ENCODE measurements at regions not wholly inside any gene's neighbourhood (a gene's known extent, or its start where the extent isn't known, plus 50 kb on each side); places are given as distances from the start of the nearest gene placed in this dataset.
"Not testable (repeated sequence)": the region's sequence is repeated elsewhere in the genome, so short reads cannot be mapped to it uniquely, and the experiment has no call there.

- Mint-ChIP-seq H3K9me3 (no peaks in the 10 kb centered on the region), H3K4me3 (no peak overlapping the region), H3K4me1 (ENCODE audit: low read depth) (no peaks in the 10 kb centered on the region), H3K36me3 (ENCODE audit: low read depth) (no peaks in the 10 kb centered on the region), H3K27ac (no peak overlapping the region), H3K27me3 (no peaks in the 10 kb centered on the region)
- intact Hi-C loops (cut with micrococcal nuclease), result no loop called here
Observed at GRCh38 chr18:52237551-52237950, 102.4 kb upstream of the DCC start.

- intact Hi-C loops (cut with micrococcal nuclease), result no loop called here
- Mint-ChIP-seq H3K9me3 (peaks cover 12% of the 10 kb centered on the region), H3K4me1 (ENCODE audit: low read depth) (no peaks in the 10 kb centered on the region), H3K27me3 (no peaks in the 10 kb centered on the region), H3K4me3 (no peak overlapping the region), H3K36me3 (ENCODE audit: low read depth) (no peaks in the 10 kb centered on the region), H3K27ac (no peak overlapping the region)
Observed at GRCh38 chr18:52242711-52243110, 97.3 kb upstream of the DCC start.

- H3K36me3 Mint-ChIP-seq (ENCODE audit: low read depth), result no peaks in the 10 kb centered on the region
- H3K4me3 Mint-ChIP-seq, result no peak overlapping the region
- peaks cover 17% of the 10 kb centered on the region for H3K9me3 Mint-ChIP-seq
- intact Hi-C loops (cut with micrococcal nuclease), result no loop called here
- no peaks in the 10 kb centered on the region for H3K27me3 Mint-ChIP-seq
- H3K4me1 Mint-ChIP-seq (ENCODE audit: low read depth), result no peaks in the 10 kb centered on the region
- H3K27ac Mint-ChIP-seq, result no peak overlapping the region
Observed at GRCh38 chr18:52244658-52245057, 95.3 kb upstream of the DCC start.

- no peaks in the 10 kb centered on the region for H3K27me3 Mint-ChIP-seq
- no peak overlapping the region for H3K27ac Mint-ChIP-seq
- H3K9me3 Mint-ChIP-seq, result no peaks in the 10 kb centered on the region
- no peak overlapping the region for H3K4me3 Mint-ChIP-seq
- intact Hi-C loops (cut with micrococcal nuclease), result no loop called here
- no peaks in the 10 kb centered on the region for H3K36me3 Mint-ChIP-seq (ENCODE audit: low read depth)
- H3K4me1 Mint-ChIP-seq (ENCODE audit: low read depth), result no peaks in the 10 kb centered on the region
Observed at GRCh38 chr18:52254367-52254766, 85.6 kb upstream of the DCC start.

- H3K27ac Mint-ChIP-seq; intact Hi-C loops (cut with micrococcal nuclease); H3K4me1 Mint-ChIP-seq (ENCODE audit: low read depth); H3K27me3 Mint-ChIP-seq; H3K36me3 Mint-ChIP-seq (ENCODE audit: low read depth); H3K4me3 Mint-ChIP-seq; H3K9me3 Mint-ChIP-seq: not testable (repeated sequence)
Observed at GRCh38 chr18:52257417-52257816, 82.6 kb upstream of the DCC start.

GRCh38 chr18:52275817-52276216 lies 64.2 kb upstream of the DCC start:
- intact Hi-C loops (cut with micrococcal nuclease), result no loop called here
- no peaks in the 10 kb centered on the region for H3K4me1 Mint-ChIP-seq (ENCODE audit: low read depth)
- no peak overlapping the region for H3K27ac Mint-ChIP-seq
- no peaks in the 10 kb centered on the region for H3K9me3 Mint-ChIP-seq
- H3K36me3 Mint-ChIP-seq (ENCODE audit: low read depth), result no peaks in the 10 kb centered on the region
- H3K27me3 Mint-ChIP-seq, result no peaks in the 10 kb centered on the region
- H3K4me3 Mint-ChIP-seq, result no peak overlapping the region

GRCh38 chr18:52277785-52278184 lies 62.2 kb upstream of the DCC start:
- Mint-ChIP-seq H3K4me1 (ENCODE audit: low read depth) (no peaks in the 10 kb centered on the region), H3K27ac (no peak overlapping the region), H3K36me3 (ENCODE audit: low read depth) (no peaks in the 10 kb centered on the region), H3K9me3 (no peaks in the 10 kb centered on the region), H3K4me3 (no peak overlapping the region), H3K27me3 (no peaks in the 10 kb centered on the region)
- intact Hi-C loops (cut with micrococcal nuclease), result no loop called here

- Mint-ChIP-seq H3K27me3 (no peaks in the 10 kb centered on the region), H3K9me3 (no peaks in the 10 kb centered on the region), H3K36me3 (ENCODE audit: low read depth) (no peaks in the 10 kb centered on the region), H3K27ac (no peak overlapping the region), H3K4me1 (ENCODE audit: low read depth) (no peaks in the 10 kb centered on the region), H3K4me3 (no peak overlapping the region)
- intact Hi-C loops (cut with micrococcal nuclease), result no loop called here
Observed at GRCh38 chr18:52278191-52278590, 61.8 kb upstream of the DCC start.

- no peak overlapping the region for H3K4me3 Mint-ChIP-seq
- H3K27ac Mint-ChIP-seq, result no peak overlapping the region
- intact Hi-C loops (cut with micrococcal nuclease), result no loop called here
- H3K4me1 Mint-ChIP-seq (ENCODE audit: low read depth), result no peaks in the 10 kb centered on the region
- no peaks in the 10 kb centered on the region for H3K36me3 Mint-ChIP-seq (ENCODE audit: low read depth)
- no peaks in the 10 kb centered on the region for H3K9me3 Mint-ChIP-seq
- no peaks in the 10 kb centered on the region for H3K27me3 Mint-ChIP-seq
Observed at GRCh38 chr18:52280702-52281101, 59.3 kb upstream of the DCC start.

- H3K4me1 Mint-ChIP-seq (ENCODE audit: low read depth), result no peaks in the 10 kb centered on the region
Observed at GRCh38 chr18:52283927-52284326, 56.1 kb upstream of the DCC start.

GRCh38 chr18:52286675-52287074 lies 53.3 kb upstream of the DCC start:
- Mint-ChIP-seq H3K9me3 (no peaks in the 10 kb centered on the region), H3K27me3 (no peaks in the 10 kb centered on the region), H3K36me3 (ENCODE audit: low read depth) (no peaks in the 10 kb centered on the region), H3K4me3 (no peak overlapping the region), H3K27ac (no peak overlapping the region), H3K4me1 (ENCODE audit: low read depth) (no peaks in the 10 kb centered on the region)
- intact Hi-C loops (cut with micrococcal nuclease), result loop anchor here (5.0 kb wide), 1 partner anchor 1174 kb away; no protein-coding TSS in a partner anchor

More at GRCh38 chr18:52283927-52284326, 56.1 kb upstream of the DCC start:
- H3K36me3 Mint-ChIP-seq (ENCODE audit: low read depth), result no peaks in the 10 kb centered on the region
- H3K9me3 Mint-ChIP-seq, result no peaks in the 10 kb centered on the region
- intact Hi-C loops (cut with micrococcal nuclease), result no loop called here
- H3K4me3 Mint-ChIP-seq, result no peak overlapping the region
- no peaks in the 10 kb centered on the region for H3K27me3 Mint-ChIP-seq
- no peak overlapping the region for H3K27ac Mint-ChIP-seq

GRCh38 chr18:52287151-52287550 lies 52.8 kb upstream of the DCC start:
- H3K4me3 Mint-ChIP-seq, result no peak overlapping the region
- no peak overlapping the region for H3K27ac Mint-ChIP-seq
- H3K36me3 Mint-ChIP-seq (ENCODE audit: low read depth), result no peaks in the 10 kb centered on the region
- H3K27me3 Mint-ChIP-seq, result no peaks in the 10 kb centered on the region
- H3K9me3 Mint-ChIP-seq, result no peaks in the 10 kb centered on the region
- intact Hi-C loops (cut with micrococcal nuclease), result loop anchor here (5.0 kb wide), 1 partner anchor 1175 kb away; no protein-coding TSS in a partner anchor
- H3K4me1 Mint-ChIP-seq (ENCODE audit: low read depth), result no peaks in the 10 kb centered on the region

GRCh38 chr18:52288403-52289004 lies 51.5 kb upstream of the DCC start:
- intact Hi-C loops (cut with micrococcal nuclease), result loop anchor here (5.0 kb wide), 1 partner anchor 1176 kb away; no protein-coding TSS in a partner anchor
- H3K36me3 Mint-ChIP-seq (ENCODE audit: low read depth), result no peaks in the 10 kb centered on the region
- no peaks in the 10 kb centered on the region for H3K4me1 Mint-ChIP-seq (ENCODE audit: low read depth)
- no peak overlapping the region for H3K27ac Mint-ChIP-seq
- H3K27me3 Mint-ChIP-seq, result no peaks in the 10 kb centered on the region
- no peaks in the 10 kb centered on the region for H3K9me3 Mint-ChIP-seq
- H3K4me3 Mint-ChIP-seq, result no peak overlapping the region

GRCh38 chr18:52289392-52289791 lies 50.6 kb upstream of the DCC start:
- no peaks in the 10 kb centered on the region for H3K4me1 Mint-ChIP-seq (ENCODE audit: low read depth)
- no peak overlapping the region for H3K27ac Mint-ChIP-seq
- no peaks in the 10 kb centered on the region for H3K27me3 Mint-ChIP-seq
- intact Hi-C loops (cut with micrococcal nuclease), result loop anchor here (5.0 kb wide), 1 partner anchor 1177 kb away; no protein-coding TSS in a partner anchor
- H3K36me3 Mint-ChIP-seq (ENCODE audit: low read depth), result no peaks in the 10 kb centered on the region
- H3K4me3 Mint-ChIP-seq, result no peak overlapping the region
- no peaks in the 10 kb centered on the region for H3K9me3 Mint-ChIP-seq
